H1 (cell line): ENCODE measurements at regions not wholly inside any gene's neighbourhood (a gene's known extent, or its start where the extent isn't known, plus 50 kb on each side); places are given as distances from the start of the nearest gene placed in this dataset.

ENCODE experiments used
- BACH1 ChIP-seq: IDR thresholded peaks from 2 replicates; pipeline ENCODE4 v1.6.1; 2012; ENCODE audit warnings: low read length, improper control_type of control experiment
- KDM1A ChIP-seq: fragments of 200-600, 300-600 bp; sonication (generic); IDR thresholded peaks from 2 replicates; pipeline ENCODE4 v1.7.1; 2016; ENCODE audit warnings: mild to moderate bottlenecking, low read length, borderline replicate concordance
- TF ChIP-seq, protein P1 (sequence below): fragments of 300-600 bp; sonication (generic); IDR thresholded peaks from 2 replicates; pipeline ENCODE4 v1.7.1; 2012; ENCODE audit warnings: low read length, moderate library complexity, mild to moderate bottlenecking, inconsistent platforms; ENCODE audit not compliant: insufficient replicate concordance
- TF ChIP-seq, protein P2 (sequence below): IDR thresholded peaks from 2 replicates; pipeline ENCODE4 v1.6.1; 2012; ENCODE audit warnings: inconsistent platforms

DNA sequence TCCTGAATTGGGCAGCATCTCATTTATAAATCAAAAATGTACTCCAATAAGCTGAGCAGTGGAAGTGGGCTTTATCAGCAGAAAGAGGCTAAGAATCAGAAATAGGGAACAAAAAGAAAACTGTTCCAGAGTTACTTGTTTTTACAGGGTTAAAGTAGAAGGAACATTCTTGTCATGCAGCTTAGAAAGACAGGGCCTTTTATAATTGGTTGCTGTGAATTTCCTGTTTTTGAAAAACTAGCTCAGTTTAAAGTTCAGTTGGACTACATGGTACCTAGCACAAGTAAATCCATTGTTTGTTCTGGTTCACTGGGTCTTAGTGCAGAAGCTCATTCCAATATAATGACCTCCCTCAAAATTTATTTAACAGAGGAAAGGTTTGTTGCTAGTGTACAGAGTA is 200.8 kb downstream of the GRIA2 start (continued):
- TF ChIP-seq, protein P1, sequence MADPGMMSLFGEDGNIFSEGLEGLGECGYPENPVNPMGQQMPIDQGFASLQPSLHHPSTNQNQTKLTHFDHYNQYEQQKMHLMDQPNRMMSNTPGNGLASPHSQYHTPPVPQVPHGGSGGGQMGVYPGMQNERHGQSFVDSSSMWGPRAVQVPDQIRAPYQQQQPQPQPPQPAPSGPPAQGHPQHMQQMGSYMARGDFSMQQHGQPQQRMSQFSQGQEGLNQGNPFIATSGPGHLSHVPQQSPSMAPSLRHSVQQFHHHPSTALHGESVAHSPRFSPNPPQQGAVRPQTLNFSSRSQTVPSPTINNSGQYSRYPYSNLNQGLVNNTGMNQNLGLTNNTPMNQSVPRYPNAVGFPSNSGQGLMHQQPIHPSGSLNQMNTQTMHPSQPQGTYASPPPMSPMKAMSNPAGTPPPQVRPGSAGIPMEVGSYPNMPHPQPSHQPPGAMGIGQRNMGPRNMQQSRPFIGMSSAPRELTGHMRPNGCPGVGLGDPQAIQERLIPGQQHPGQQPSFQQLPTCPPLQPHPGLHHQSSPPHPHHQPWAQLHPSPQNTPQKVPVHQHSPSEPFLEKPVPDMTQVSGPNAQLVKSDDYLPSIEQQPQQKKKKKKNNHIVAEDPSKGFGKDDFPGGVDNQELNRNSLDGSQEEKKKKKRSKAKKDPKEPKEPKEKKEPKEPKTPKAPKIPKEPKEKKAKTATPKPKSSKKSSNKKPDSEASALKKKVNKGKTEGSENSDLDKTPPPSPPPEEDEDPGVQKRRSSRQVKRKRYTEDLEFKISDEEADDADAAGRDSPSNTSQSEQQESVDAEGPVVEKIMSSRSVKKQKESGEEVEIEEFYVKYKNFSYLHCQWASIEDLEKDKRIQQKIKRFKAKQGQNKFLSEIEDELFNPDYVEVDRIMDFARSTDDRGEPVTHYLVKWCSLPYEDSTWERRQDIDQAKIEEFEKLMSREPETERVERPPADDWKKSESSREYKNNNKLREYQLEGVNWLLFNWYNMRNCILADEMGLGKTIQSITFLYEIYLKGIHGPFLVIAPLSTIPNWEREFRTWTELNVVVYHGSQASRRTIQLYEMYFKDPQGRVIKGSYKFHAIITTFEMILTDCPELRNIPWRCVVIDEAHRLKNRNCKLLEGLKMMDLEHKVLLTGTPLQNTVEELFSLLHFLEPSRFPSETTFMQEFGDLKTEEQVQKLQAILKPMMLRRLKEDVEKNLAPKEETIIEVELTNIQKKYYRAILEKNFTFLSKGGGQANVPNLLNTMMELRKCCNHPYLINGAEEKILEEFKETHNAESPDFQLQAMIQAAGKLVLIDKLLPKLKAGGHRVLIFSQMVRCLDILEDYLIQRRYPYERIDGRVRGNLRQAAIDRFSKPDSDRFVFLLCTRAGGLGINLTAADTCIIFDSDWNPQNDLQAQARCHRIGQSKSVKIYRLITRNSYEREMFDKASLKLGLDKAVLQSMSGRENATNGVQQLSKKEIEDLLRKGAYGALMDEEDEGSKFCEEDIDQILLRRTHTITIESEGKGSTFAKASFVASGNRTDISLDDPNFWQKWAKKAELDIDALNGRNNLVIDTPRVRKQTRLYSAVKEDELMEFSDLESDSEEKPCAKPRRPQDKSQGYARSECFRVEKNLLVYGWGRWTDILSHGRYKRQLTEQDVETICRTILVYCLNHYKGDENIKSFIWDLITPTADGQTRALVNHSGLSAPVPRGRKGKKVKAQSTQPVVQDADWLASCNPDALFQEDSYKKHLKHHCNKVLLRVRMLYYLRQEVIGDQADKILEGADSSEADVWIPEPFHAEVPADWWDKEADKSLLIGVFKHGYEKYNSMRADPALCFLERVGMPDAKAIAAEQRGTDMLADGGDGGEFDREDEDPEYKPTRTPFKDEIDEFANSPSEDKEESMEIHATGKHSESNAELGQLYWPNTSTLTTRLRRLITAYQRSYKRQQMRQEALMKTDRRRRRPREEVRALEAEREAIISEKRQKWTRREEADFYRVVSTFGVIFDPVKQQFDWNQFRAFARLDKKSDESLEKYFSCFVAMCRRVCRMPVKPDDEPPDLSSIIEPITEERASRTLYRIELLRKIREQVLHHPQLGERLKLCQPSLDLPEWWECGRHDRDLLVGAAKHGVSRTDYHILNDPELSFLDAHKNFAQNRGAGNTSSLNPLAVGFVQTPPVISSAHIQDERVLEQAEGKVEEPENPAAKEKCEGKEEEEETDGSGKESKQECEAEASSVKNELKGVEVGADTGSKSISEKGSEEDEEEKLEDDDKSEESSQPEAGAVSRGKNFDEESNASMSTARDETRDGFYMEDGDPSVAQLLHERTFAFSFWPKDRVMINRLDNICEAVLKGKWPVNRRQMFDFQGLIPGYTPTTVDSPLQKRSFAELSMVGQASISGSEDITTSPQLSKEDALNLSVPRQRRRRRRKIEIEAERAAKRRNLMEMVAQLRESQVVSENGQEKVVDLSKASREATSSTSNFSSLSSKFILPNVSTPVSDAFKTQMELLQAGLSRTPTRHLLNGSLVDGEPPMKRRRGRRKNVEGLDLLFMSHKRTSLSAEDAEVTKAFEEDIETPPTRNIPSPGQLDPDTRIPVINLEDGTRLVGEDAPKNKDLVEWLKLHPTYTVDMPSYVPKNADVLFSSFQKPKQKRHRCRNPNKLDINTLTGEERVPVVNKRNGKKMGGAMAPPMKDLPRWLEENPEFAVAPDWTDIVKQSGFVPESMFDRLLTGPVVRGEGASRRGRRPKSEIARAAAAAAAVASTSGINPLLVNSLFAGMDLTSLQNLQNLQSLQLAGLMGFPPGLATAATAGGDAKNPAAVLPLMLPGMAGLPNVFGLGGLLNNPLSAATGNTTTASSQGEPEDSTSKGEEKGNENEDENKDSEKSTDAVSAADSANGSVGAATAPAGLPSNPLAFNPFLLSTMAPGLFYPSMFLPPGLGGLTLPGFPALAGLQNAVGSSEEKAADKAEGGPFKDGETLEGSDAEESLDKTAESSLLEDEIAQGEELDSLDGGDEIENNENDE, result no peak
- TF ChIP-seq, protein P2, sequence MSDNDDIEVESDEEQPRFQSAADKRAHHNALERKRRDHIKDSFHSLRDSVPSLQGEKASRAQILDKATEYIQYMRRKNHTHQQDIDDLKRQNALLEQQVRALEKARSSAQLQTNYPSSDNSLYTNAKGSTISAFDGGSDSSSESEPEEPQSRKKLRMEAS, result no peak
- TF ChIP-seq BACH1 (no peak), KDM1A (no peak)
